ENCODE measurements at regions not wholly inside any gene's neighbourhood (a gene's known extent, or its start where the extent isn't known, plus 50 kb on each side); places are given as distances from the start of the nearest gene placed in this dataset.
"Not testable (repeated sequence)": the region's sequence is repeated elsewhere in the genome, so short reads cannot be mapped to it uniquely, and the experiment has no call there.

GRCh38 chr13:58376349-58376748, 744.8 kb downstream of the PCDH17 start:
- Histone ChIP-seq H2AFZ (ENCODE audit: low read depth, low read length) (no peak overlapping the region), H3K4me3 (ENCODE audit: insufficient read depth, low read depth, low read length) (no peak overlapping the region)
- TF ChIP-seq EZH2 (IDR thresholded peaks at IDR 0.05; ENCODE audit: insufficient read depth, low read length) (no peak), CTCF (IDR thresholded peaks at IDR 0.05; ENCODE audit: insufficient read depth, low read depth, low read length) (no peak)

GRCh38 chr13:58376775-58377174, 745.2 kb downstream of the PCDH17 start:
- FAIRE-seq, result no peak
- Mint-ChIP-seq H3K27ac (ENCODE audit: unreplicated experiment) (no peak overlapping the region), H3K36me3 (ENCODE audit: low read depth, unreplicated experiment) (no peaks in the 10 kb centered on the region), H3K27me3 (ENCODE audit: low read depth, unreplicated experiment) (no peaks in the 10 kb centered on the region), H3K4me1 (ENCODE audit: low read depth, unreplicated experiment) (no peaks in the 10 kb centered on the region), H3K4me3 (ENCODE audit: unreplicated experiment) (no peak overlapping the region), H3K9me3 (ENCODE audit: unreplicated experiment) (no peaks in the 10 kb centered on the region)
- Histone ChIP-seq H3K9ac (ENCODE audit: low read length) (no peak overlapping the region), H3K4me2 (ENCODE audit: low read length) (no peak overlapping the region), H3K9me3 (ENCODE audit: insufficient read depth, low read depth, low read length) (no peaks in the 10 kb centered on the region), H3K27ac (ENCODE audit: low read depth, low read length) (no peak overlapping the region), H4K20me1 (ENCODE audit: insufficient read depth, low read length) (no peaks in the 10 kb centered on the region), H3K27me3 (ENCODE audit: insufficient read depth, low read length) (no peaks in the 10 kb centered on the region), H3K79me2 (ENCODE audit: insufficient read depth, low read length) (no peaks in the 10 kb centered on the region), H2AFZ (ENCODE audit: low read depth, low read length) (no peak overlapping the region), H3K4me3 (ENCODE audit: insufficient read depth, low read depth, low read length) (no peak overlapping the region), H3K4me1 (ENCODE audit: insufficient read depth, low read length) (no peaks in the 10 kb centered on the region), H3K36me3 (ENCODE audit: insufficient read depth, low read length) (no peaks in the 10 kb centered on the region)
- DNase-seq (ENCODE audit: low read depth), result no peak
- TF ChIP-seq CTCF (IDR thresholded peaks at IDR 0.05; ENCODE audit: insufficient read depth, low read depth, low read length) (no peak), EZH2 (IDR thresholded peaks at IDR 0.05; ENCODE audit: insufficient read depth, low read length) (no peak)

More at GRCh38 chr13:58376349-58376748, 744.8 kb downstream of the PCDH17 start:
- H3K9me3 ChIP-seq (ENCODE audit: insufficient read depth, low read depth, low read length), result no peaks in the 10 kb centered on the region
- no peaks in the 10 kb centered on the region for H3K36me3 Mint-ChIP-seq (ENCODE audit: low read depth, unreplicated experiment)
- H3K27ac ChIP-seq (ENCODE audit: low read depth, low read length), result no peak overlapping the region
- H3K4me1 ChIP-seq (ENCODE audit: insufficient read depth, low read length), result no peaks in the 10 kb centered on the region
- no peak for FAIRE-seq
- no peaks in the 10 kb centered on the region for H3K27me3 Mint-ChIP-seq (ENCODE audit: low read depth, unreplicated experiment)
- H3K9me3 Mint-ChIP-seq (ENCODE audit: unreplicated experiment), result no peaks in the 10 kb centered on the region
- no peak overlapping the region for H3K4me2 ChIP-seq (ENCODE audit: low read length)
- H3K36me3 ChIP-seq (ENCODE audit: insufficient read depth, low read length), result no peaks in the 10 kb centered on the region
- no peak for DNase-seq (ENCODE audit: low read depth)
- H3K4me3 Mint-ChIP-seq (ENCODE audit: unreplicated experiment), result no peak overlapping the region
- no peaks in the 10 kb centered on the region for H3K4me1 Mint-ChIP-seq (ENCODE audit: low read depth, unreplicated experiment)
- H3K27ac Mint-ChIP-seq (ENCODE audit: unreplicated experiment), result no peak overlapping the region
- H3K9ac ChIP-seq (ENCODE audit: low read length), result no peak overlapping the region
- H4K20me1 ChIP-seq (ENCODE audit: insufficient read depth, low read length), result no peaks in the 10 kb centered on the region
- no peaks in the 10 kb centered on the region for H3K79me2 ChIP-seq (ENCODE audit: insufficient read depth, low read length)
- no peaks in the 10 kb centered on the region for H3K27me3 ChIP-seq (ENCODE audit: insufficient read depth, low read length)

GRCh38 chr13:58379221-58379620, 747.7 kb downstream of the PCDH17 start:
- Histone ChIP-seq H3K4me1 (ENCODE audit: insufficient read depth, low read length) (no peaks in the 10 kb centered on the region), H3K27ac (ENCODE audit: low read depth, low read length) (no peak overlapping the region), H4K20me1 (ENCODE audit: insufficient read depth, low read length) (no peaks in the 10 kb centered on the region), H3K4me3 (ENCODE audit: insufficient read depth, low read depth, low read length) (no peak overlapping the region), H2AFZ (ENCODE audit: low read depth, low read length) (no peak overlapping the region), H3K79me2 (ENCODE audit: insufficient read depth, low read length) (no peaks in the 10 kb centered on the region), H3K9ac (ENCODE audit: low read length) (no peak overlapping the region), H3K4me2 (ENCODE audit: low read length) (no peak overlapping the region), H3K27me3 (ENCODE audit: insufficient read depth, low read length) (no peaks in the 10 kb centered on the region), H3K36me3 (ENCODE audit: insufficient read depth, low read length) (no peaks in the 10 kb centered on the region), H3K9me3 (ENCODE audit: insufficient read depth, low read depth, low read length) (no peaks in the 10 kb centered on the region)
- no peaks in the 10 kb centered on the region for H3K4me1 Mint-ChIP-seq (ENCODE audit: low read depth, unreplicated experiment)
- no peaks in the 10 kb centered on the region for H3K36me3 Mint-ChIP-seq (ENCODE audit: low read depth, unreplicated experiment)
- FAIRE-seq (no peak), DNase-seq (ENCODE audit: low read depth) (no peak)
- H3K27ac Mint-ChIP-seq (ENCODE audit: unreplicated experiment), result no peak overlapping the region
- H3K27me3 Mint-ChIP-seq (ENCODE audit: low read depth, unreplicated experiment), result no peaks in the 10 kb centered on the region
- no peaks in the 10 kb centered on the region for H3K9me3 Mint-ChIP-seq (ENCODE audit: unreplicated experiment)
- H3K4me3 Mint-ChIP-seq (ENCODE audit: unreplicated experiment), result no peak overlapping the region
- TF ChIP-seq EZH2 (IDR thresholded peaks at IDR 0.05; ENCODE audit: insufficient read depth, low read length) (no peak), CTCF (IDR thresholded peaks at IDR 0.05; ENCODE audit: insufficient read depth, low read depth, low read length) (no peak)

GRCh38 chr13:58385336-58385735, 753.8 kb downstream of the PCDH17 start:
- H3K36me3 ChIP-seq (ENCODE audit: insufficient read depth, low read length); H3K4me3 ChIP-seq (ENCODE audit: insufficient read depth, low read depth, low read length); H3K36me3 Mint-ChIP-seq (ENCODE audit: low read depth, unreplicated experiment); H3K9ac ChIP-seq (ENCODE audit: low read length); H3K4me1 ChIP-seq (ENCODE audit: insufficient read depth, low read length); H3K9me3 ChIP-seq (ENCODE audit: insufficient read depth, low read depth, low read length); H3K79me2 ChIP-seq (ENCODE audit: insufficient read depth, low read length); H3K4me3 Mint-ChIP-seq (ENCODE audit: unreplicated experiment); H3K27me3 ChIP-seq (ENCODE audit: insufficient read depth, low read length); H3K27ac Mint-ChIP-seq (ENCODE audit: unreplicated experiment); H3K27me3 Mint-ChIP-seq (ENCODE audit: low read depth, unreplicated experiment); H3K27ac ChIP-seq (ENCODE audit: low read depth, low read length); FAIRE-seq; H4K20me1 ChIP-seq (ENCODE audit: insufficient read depth, low read length); H3K9me3 Mint-ChIP-seq (ENCODE audit: unreplicated experiment); H3K4me2 ChIP-seq (ENCODE audit: low read length); H2AFZ ChIP-seq (ENCODE audit: low read depth, low read length); DNase-seq (ENCODE audit: low read depth); H3K4me1 Mint-ChIP-seq (ENCODE audit: low read depth, unreplicated experiment): not testable (repeated sequence)
